ENCODE measurements at regions not wholly inside any gene's neighbourhood (a gene's known extent, or its start where the extent isn't known, plus 50 kb on each side); places are given as distances from the start of the nearest gene placed in this dataset.

DNA sequence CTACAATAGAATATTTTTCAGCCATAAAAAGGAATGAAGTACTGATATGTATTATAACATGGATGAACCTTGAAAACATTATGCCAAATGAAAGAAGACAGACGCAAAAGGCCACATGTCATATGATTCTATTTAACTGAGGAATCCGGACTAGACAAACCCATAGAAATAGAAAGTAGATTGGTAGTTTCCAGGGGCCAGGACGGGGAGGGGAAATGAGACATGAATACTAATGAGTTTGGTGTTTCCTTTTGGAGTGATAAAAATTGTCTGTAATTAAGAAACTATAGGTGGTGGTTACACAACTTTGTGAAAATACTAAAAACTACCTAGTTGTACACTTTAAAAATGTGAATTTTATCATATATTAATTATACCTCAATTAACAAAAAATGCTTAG lies 247.6 kb downstream of the BCAT1 start:
- no peaks in the 10 kb centered on the region for H3K9me3 ChIP-seq (ENCODE audit: control insufficient read depth, insufficient read depth, low read depth, low read length)
- TF ChIP-seq POLR2AphosphoS5 (IDR thresholded peaks at IDR 0.05; ENCODE audit: low read depth, low read length): no peak
- TF ChIP-seq, protein P1, sequence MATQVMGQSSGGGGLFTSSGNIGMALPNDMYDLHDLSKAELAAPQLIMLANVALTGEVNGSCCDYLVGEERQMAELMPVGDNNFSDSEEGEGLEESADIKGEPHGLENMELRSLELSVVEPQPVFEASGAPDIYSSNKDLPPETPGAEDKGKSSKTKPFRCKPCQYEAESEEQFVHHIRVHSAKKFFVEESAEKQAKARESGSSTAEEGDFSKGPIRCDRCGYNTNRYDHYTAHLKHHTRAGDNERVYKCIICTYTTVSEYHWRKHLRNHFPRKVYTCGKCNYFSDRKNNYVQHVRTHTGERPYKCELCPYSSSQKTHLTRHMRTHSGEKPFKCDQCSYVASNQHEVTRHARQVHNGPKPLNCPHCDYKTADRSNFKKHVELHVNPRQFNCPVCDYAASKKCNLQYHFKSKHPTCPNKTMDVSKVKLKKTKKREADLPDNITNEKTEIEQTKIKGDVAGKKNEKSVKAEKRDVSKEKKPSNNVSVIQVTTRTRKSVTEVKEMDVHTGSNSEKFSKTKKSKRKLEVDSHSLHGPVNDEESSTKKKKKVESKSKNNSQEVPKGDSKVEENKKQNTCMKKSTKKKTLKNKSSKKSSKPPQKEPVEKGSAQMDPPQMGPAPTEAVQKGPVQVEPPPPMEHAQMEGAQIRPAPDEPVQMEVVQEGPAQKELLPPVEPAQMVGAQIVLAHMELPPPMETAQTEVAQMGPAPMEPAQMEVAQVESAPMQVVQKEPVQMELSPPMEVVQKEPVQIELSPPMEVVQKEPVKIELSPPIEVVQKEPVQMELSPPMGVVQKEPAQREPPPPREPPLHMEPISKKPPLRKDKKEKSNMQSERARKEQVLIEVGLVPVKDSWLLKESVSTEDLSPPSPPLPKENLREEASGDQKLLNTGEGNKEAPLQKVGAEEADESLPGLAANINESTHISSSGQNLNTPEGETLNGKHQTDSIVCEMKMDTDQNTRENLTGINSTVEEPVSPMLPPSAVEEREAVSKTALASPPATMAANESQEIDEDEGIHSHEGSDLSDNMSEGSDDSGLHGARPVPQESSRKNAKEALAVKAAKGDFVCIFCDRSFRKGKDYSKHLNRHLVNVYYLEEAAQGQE (IDR thresholded peaks at IDR 0.05; ENCODE audit: insufficient read depth in 1 of 2, low read depth in 2 of 2, low read length in 1 of 2): no peak
- TF ChIP-seq TCF7L2 (IDR thresholded peaks at IDR 0.05; ENCODE audit: low read depth, low read length): no peak
- no peak for TF ChIP-seq SIN3A (IDR thresholded peaks at IDR 0.05; ENCODE audit: borderline replicate concordance, insufficient read depth, low read depth, low read length)
- TF ChIP-seq, protein P2, sequence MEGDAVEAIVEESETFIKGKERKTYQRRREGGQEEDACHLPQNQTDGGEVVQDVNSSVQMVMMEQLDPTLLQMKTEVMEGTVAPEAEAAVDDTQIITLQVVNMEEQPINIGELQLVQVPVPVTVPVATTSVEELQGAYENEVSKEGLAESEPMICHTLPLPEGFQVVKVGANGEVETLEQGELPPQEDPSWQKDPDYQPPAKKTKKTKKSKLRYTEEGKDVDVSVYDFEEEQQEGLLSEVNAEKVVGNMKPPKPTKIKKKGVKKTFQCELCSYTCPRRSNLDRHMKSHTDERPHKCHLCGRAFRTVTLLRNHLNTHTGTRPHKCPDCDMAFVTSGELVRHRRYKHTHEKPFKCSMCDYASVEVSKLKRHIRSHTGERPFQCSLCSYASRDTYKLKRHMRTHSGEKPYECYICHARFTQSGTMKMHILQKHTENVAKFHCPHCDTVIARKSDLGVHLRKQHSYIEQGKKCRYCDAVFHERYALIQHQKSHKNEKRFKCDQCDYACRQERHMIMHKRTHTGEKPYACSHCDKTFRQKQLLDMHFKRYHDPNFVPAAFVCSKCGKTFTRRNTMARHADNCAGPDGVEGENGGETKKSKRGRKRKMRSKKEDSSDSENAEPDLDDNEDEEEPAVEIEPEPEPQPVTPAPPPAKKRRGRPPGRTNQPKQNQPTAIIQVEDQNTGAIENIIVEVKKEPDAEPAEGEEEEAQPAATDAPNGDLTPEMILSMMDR (IDR thresholded peaks at IDR 0.05): no peak
- no peak overlapping the region for H3K4me3 ChIP-seq (ENCODE audit: low read depth in 2 of 2, low read length in 2 of 2)
- in situ Hi-C loops (cut with HindIII; ENCODE audit: low pct_unique_long_range_greater_than_20kb, low sequenced_read_pairs) (no loop called here), intact Hi-C loops (cut with micrococcal nuclease; ENCODE audit: unreplicated experiment) (no loop called here)
- no peaks in the 10 kb centered on the region for H3K36me3 ChIP-seq (ENCODE audit: control insufficient read depth, insufficient read depth, low read length)
- ATAC-seq (no peak), DNase-seq (ENCODE audit: low read depth, low spot score) (no peak)
- H3K4me1 ChIP-seq (ENCODE audit: control insufficient read depth, insufficient read depth, low read length): no peaks in the 10 kb centered on the region
- no TSS peak for BruUV-seq (replicated peaks)
- H3K27ac ChIP-seq (ENCODE audit: low read length): no peak overlapping the region
- CTCF ChIA-PET: no interaction called here
- H3K27me3 ChIP-seq (ENCODE audit: control insufficient read depth, insufficient read depth, low read length): no peaks in the 10 kb centered on the region
- POLR2A ChIA-PET: no interaction called here

DNA sequence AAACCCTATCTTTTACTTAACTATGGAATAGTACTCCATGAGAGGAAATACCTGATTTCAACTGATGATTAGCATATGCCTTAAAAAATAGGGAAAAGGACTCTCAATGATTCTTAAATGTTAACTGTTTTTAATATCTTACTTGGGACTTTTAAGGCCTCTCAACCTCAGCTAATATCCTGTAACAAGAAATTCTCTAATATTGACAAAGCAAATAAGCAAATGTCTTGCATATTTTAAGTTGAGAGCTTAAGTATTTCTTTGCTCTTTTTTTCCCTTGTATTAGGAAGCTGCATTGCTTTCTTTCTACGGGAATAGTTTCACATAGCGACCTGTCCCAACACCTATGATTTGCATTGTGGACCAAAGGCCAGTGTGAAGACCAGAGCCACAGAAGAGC lies 249.9 kb downstream of the BCAT1 start:
- CTCF ChIA-PET: no interaction called here

More for the DNA sequence above, 249.9 kb downstream of the BCAT1 start:
- no peak overlapping the region for H3K4me3 ChIP-seq (ENCODE audit: low read depth in 2 of 2, low read length in 2 of 2)
- in situ Hi-C loops (cut with HindIII; ENCODE audit: low pct_unique_long_range_greater_than_20kb, low sequenced_read_pairs) (no loop called here), intact Hi-C loops (cut with micrococcal nuclease; ENCODE audit: unreplicated experiment) (no loop called here)
- H3K27me3 ChIP-seq (ENCODE audit: control insufficient read depth, insufficient read depth, low read length): no peaks in the 10 kb centered on the region
- BruUV-seq (replicated peaks): no TSS peak
- POLR2A ChIA-PET: no interaction called here
- ATAC-seq (no peak), DNase-seq (ENCODE audit: low read depth, low spot score) (no peak)
- no peaks in the 10 kb centered on the region for H3K4me1 ChIP-seq (ENCODE audit: control insufficient read depth, insufficient read depth, low read length)
- TF ChIP-seq, protein P1 (IDR thresholded peaks at IDR 0.05; ENCODE audit: insufficient read depth in 1 of 2, low read depth in 2 of 2, low read length in 1 of 2): no peak
- TF ChIP-seq, protein P2 (IDR thresholded peaks at IDR 0.05): no peak
- TF ChIP-seq TCF7L2 (IDR thresholded peaks at IDR 0.05; ENCODE audit: low read depth, low read length) (no peak), SIN3A (IDR thresholded peaks at IDR 0.05; ENCODE audit: borderline replicate concordance, insufficient read depth, low read depth, low read length) (no peak)
- H3K9me3 ChIP-seq (ENCODE audit: control insufficient read depth, insufficient read depth, low read depth, low read length): no peaks in the 10 kb centered on the region
- H3K36me3 ChIP-seq (ENCODE audit: control insufficient read depth, insufficient read depth, low read length): no peaks in the 10 kb centered on the region
- H3K27ac ChIP-seq (ENCODE audit: low read length): no peak overlapping the region

Measured in Panc1 (cell line).